ENCODE measurements at regions not wholly inside any gene's neighbourhood (a gene's known extent, or its start where the extent isn't known, plus 50 kb on each side); places are given as distances from the start of the nearest gene placed in this dataset.

GRCh38 chr16:5884339-5884738, 786.7 kb upstream of the EEF2KMT start:
- TF ChIP-seq CTCF (IDR thresholded peaks at IDR 0.05): no peak
- TF ChIP-seq POLR2A (IDR thresholded peaks at IDR 0.05): no peak

All from uterus (tissue), 2 donors.